Astrocyte (in vitro differentiated cells and primary cell): ENCODE measurements at regions not wholly inside any gene's neighbourhood (a gene's known extent, or its start where the extent isn't known, plus 50 kb on each side); places are given as distances from the start of the nearest gene placed in this dataset.

Source experiments
- CTCF ChIP-seq: IDR thresholded peaks from 2 replicates; pipeline ENCODE4 v1.5.1; 2011; ENCODE audit warnings: low read depth, mild to moderate bottlenecking, inconsistent platforms, low read length, moderate library complexity; ENCODE audit not compliant: insufficient read depth
- EZH2 ChIP-seq: IDR thresholded peaks from 2 replicates; pipeline ENCODE4 v1.6.1; 2012; ENCODE audit warnings: mild to moderate bottlenecking, low read length, inconsistent platforms; ENCODE audit not compliant: insufficient read depth

- TF ChIP-seq CTCF (no peak), EZH2 (no peak)
Measured at GRCh38 chr2:152813351-152813750, 94.9 kb downstream of the ARL6IP6 start.
